ENCODE measurements at regions not wholly inside any gene's neighbourhood (a gene's known extent, or its start where the extent isn't known, plus 50 kb on each side); places are given as distances from the start of the nearest gene placed in this dataset.

GRCh38 chr20:10784554-10785183, 110.9 kb upstream of the JAG1 start (continued):
- TF ChIP-seq ZNF503 (CRISPR knock-in tag; IDR thresholded peaks at IDR 0.05) (no peak), KLF16 (CRISPR knock-in tag; IDR thresholded peaks at IDR 0.05) (peak in 1 of 2 experiments; percentile 23; a peak in 1 of 4 replicates), GZF1 (CRISPR knock-in tag; IDR thresholded peaks at IDR 0.05) (no peak), THAP7 (CRISPR knock-in tag; IDR thresholded peaks at IDR 0.05) (no peak), GABPA (IDR thresholded peaks at IDR 0.05; ENCODE audit: low read depth, low read length) (no peak), GABPA (CRISPR knock-in tag; IDR thresholded peaks at IDR 0.05; ENCODE audit: low read depth) (no peak), TFAP4 (IDR thresholded peaks at IDR 0.05; ENCODE audit: borderline replicate concordance, low read depth) (no peak), ZBTB8A (CRISPR knock-in tag; IDR thresholded peaks at IDR 0.05; ENCODE audit: borderline replicate concordance, low read depth) (no peak), ZNF512B (CRISPR knock-in tag; IDR thresholded peaks at IDR 0.05; ENCODE audit: borderline replicate concordance) (no peak), TBX3 (IDR thresholded peaks at IDR 0.05; ENCODE audit: borderline replicate concordance) (peak; percentile 39; the same call in 1 of the 2 replicates), RARG (CRISPR knock-in tag; IDR thresholded peaks at IDR 0.05; ENCODE audit: low read depth) (no peak), AHDC1 (CRISPR knock-in tag; IDR thresholded peaks at IDR 0.05; ENCODE audit: borderline replicate concordance) (peak; percentile 42; the same call in 1 of the 2 replicates), KAT2B (IDR thresholded peaks at IDR 0.05; ENCODE audit: borderline replicate concordance, low read depth, low read length) (peak; percentile 52; the same call in 1 of the 2 replicates)
